ENCODE measurements at regions not wholly inside any gene's neighbourhood (a gene's known extent, or its start where the extent isn't known, plus 50 kb on each side); places are given as distances from the start of the nearest gene placed in this dataset.
"Not testable (repeated sequence)": the region's sequence is repeated elsewhere in the genome, so short reads cannot be mapped to it uniquely, and the experiment has no call there.

- no peak for DNase-seq
Observed at GRCh38 chr3:80424951-80425350, 657.2 kb upstream of the ROBO1 start.

DNA sequence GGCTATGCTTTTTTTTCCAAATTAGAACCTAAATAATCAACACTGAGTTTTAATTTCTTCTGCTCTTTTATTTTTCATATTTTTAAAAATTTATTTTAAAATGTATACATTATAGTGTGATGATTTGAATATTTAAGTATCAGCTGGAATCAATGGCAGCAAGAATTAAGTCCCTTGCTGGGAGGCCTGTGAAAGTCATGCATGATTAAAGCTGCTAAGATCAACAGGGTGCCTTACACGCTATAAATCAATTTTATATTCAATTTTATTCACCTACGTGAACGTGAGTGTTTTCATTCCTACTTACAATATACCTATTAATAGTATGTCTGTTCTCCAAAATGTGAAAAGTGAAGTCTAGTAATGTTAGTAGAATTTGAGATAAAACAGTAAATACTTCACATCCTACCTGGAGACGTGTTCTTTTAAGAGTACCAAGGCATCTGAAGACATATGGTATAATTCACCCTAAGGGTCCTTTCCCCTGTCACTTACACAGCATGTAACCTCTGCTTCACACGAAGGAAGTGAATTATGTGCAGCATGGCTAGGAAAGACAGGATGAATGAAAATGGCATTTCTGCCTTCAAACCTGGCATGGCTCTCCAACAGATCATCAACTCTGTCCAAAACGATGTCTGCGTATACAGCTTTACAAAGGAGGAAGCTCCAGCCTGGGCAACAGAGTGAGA is 640.4 kb upstream of the ROBO1 start:
- DNase-seq = no peak

DNA sequence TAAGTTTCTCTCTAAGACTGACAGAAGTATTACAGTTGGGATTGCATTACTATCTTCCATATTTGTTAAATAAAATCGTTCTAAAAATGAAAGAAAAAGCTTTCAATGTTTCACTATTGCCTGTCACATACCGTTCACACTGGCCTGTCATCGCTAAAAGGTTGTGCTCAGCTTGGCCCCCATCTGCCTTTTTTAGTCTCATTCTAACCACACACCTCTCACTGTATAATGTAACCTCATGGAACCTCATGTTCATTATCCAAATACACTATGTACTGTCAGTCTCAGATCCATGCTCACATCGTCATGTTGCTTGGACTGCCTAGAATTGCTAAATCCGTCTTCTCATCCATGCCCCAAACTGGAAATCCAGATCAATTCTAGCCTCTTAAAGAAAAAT is 637.8 kb upstream of the ROBO1 start:
- DNase-seq = no peak

GRCh38 chr3:80395023-80395422 is 627.2 kb upstream of the ROBO1 start:
- no peak for DNase-seq

DNA sequence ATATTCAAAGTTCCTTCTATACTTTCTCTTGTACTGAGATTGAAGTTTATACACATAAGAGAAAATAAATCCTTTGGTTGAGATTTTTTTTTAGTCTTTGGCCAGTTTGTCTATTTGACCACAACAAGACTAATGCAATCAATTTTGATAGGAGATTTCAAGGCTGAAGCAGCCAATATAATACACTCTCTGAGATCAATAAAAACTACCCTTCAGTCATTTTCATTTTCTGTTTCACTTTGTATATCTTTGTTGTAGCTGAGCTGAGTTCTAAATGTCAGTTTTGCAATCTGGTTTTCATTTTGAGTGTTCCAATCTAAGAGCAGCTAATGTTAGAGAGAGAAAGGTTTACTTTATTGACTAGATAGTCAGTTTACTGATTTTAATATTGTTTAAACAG is 623.8 kb upstream of the ROBO1 start:
- DNase-seq = no peak

GRCh38 chr3:80384811-80385210 is 617.0 kb upstream of the ROBO1 start:
- DNase-seq = no peak

DNA sequence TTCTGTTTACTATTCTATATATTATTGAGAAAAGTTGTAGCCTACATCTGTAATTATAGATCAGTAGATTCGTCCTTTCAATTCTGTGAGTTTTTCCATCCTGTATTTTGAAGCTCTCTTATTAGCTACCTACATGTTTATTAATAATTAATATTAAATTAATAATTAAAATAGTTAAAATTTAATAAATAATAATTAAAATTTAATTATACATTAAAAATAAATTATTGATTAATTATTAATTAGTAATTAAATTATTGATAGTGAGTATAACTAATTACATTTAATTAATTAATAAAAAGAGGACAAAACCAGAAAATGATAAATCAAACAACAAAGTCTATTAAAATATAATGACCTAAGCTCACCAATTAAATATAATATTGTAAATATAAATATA is 606.6 kb upstream of the ROBO1 start:
- no peak for DNase-seq

DNA sequence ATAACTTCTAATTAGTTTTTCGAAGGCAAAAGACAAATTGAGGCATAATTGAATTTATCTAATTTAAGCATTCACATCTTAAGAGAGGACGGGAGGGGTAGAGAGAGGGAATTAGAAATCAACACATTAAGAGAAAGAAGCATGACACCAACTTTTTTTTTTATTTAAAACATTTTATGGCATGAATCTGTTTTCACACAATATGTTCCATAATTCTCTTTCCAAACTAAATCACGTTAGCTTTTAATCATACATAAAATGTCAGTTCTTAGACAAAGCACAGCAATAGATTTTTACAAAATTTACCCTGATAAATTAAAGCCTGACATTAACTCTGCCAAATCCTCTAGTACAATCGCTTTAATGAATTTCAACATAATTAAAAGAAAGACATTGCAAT is 600.8 kb upstream of the ROBO1 start:
- no peak for DNase-seq

DNA sequence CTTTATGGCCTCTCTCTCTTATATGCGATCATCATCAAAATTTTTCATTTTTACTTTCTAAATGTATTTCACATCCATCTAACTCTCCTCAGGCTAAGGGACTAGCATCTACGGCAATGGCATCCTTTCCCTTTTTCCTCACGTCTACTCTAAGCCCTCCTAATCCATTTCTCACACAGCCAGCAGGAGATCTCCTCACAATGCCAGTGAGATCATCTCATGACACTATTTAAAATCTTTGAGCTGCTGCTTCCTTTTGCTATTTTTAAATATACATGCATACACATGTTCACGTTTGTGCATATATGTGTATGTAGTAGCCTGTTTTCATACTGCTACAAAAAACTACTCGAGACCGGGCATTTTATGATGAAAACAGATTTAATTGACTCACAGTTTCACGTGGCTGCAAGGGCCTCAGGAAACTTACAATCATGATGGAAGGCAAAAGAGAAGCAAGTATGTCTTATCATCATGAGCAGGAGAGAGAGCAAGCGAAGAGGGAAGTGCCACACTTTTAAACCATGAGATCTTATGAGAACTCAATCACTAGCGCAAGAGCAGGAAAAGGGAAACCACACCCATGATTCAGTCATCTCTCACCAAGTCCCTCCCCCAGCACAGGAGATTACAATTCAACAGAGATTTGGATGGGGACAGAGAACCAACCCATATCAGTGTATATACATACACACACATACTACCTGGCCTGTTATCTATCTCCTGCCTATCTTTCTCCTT is 599.2 kb upstream of the ROBO1 start:
- DNase-seq = no peak

DNA sequence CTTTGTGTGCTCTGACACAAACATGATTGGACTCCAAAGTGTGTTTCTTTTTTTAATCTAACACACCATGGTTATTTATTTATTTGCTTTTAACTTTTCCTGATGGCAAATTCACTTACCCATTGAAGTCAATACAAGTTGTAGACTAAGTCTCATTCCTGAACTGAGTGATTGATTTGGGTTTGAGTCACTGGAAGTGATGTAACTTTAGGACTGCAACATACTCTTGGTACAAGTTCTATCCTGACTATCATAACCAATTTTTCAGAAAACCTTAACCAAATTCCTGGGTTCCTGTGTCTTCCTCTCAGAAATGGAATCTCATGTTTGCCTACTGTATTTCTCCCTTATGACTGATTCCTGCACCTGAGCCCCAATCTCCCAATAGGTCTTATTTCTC is 590.0 kb upstream of the ROBO1 start:
- DNase-seq = no peak

DNA sequence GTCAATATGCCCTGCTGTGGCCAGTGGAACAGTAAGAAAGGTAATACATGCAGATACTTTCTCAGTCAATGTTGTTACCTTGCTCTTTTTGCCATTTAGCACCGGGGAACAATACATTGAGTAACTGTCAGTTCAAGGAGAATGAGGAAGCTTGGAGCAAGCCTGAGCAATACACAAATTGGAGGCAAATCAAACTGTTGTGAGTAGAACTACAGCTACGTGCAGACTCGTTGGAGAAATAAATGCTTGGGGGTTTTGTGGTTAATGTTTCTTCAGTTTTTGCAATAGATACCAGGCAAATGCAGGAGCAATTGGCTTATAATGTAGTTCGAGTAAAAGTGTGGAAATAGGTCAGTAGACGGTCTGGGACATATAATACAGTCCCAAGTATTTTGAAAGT is 587.3 kb upstream of the ROBO1 start:
- DNase-seq = no peak

DNA sequence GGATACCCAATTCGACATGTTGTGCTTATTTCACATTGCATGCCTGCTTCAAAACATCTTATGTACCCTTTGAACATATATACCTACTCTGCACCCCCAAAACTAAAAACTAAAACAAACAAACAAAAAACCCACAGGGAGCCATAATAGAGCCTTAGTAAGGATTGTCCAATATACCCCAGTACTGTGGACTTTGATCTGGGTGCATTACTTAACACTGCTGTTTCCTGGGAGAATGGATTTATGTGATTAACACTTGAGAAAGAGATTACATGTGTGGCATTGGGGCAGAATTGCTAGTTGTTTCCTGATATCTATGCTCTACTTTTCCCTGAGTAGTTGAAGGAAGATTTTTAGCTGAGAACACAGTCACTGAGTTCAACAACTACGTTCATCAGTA is 583.4 kb upstream of the ROBO1 start:
- DNase-seq = no peak

DNA sequence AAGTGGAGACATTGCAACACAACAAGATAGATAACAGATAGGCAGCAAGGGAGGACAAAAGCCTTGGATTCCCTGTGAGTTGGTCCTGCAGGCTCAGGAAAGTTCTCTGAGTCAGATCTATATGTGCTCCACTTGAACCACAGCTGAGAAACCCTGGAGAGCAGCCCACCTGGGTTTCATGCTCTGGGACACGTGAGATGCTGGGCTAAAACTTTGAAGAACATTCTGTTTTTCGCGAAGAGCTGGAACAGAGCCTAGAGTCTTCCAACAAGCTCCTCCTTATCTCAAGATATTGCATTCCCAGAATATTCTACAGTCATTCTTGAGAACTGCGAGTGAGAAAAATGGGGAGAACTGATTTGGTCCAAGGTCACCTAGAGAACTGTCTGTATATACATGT is 583.0 kb upstream of the ROBO1 start:
- no peak for DNase-seq

GRCh38 chr3:80338366-80338765 is 570.6 kb upstream of the ROBO1 start:
- no peak for DNase-seq

GRCh38 chr3:80334534-80334933 is 566.7 kb upstream of the ROBO1 start:
- no peak for DNase-seq

- no peak for DNase-seq
Observed at GRCh38 chr3:80331494-80332170, 563.8 kb upstream of the ROBO1 start.

- DNase-seq = not testable (repeated sequence)
Observed at GRCh38 chr3:80314541-80314940, 546.7 kb upstream of the ROBO1 start.

GRCh38 chr3:80308637-80309036 is 540.8 kb upstream of the ROBO1 start:
- DNase-seq = no peak

GRCh38 chr3:80307844-80308243 is 540.0 kb upstream of the ROBO1 start:
- no peak for DNase-seq

DNA sequence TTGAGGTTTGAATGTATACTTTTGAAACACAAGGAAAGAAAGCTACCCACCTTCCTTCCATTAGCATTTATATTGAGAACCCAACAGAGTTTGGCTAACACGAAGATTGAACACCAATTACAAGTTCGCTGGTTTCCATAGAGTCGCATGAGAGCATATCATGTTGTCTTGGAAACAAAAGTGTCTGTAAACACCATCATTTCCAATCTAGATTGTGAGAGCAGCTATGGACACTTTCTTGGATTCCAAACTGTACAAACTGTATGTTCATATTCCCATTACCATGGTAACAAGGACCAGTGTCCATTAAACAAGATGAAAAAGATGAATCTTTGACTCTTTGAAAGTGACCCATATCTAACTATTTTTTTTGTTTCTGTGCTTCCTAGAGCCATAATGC is 529.9 kb upstream of the ROBO1 start:
- DNase-seq = no peak

DNA sequence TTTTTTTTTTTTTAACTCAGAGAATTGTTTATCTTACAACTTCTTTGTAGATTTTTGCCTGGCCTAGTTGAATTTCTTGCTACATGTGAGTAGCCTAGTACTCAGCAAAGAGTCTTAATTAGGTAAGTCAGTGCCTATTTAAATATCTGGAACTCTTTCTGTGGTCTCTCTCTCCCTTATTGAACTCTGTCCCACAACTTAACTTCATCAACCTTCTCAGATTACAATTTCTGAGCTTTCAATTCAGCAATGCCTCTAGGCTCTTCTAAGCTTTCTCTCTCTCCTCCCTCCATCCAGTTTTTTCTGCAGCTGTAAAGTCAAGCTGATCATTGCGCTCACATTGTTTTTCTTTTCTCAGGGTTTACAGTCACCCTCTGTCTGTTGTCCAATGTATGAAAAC is 517.6 kb upstream of the ROBO1 start:
- no peak for DNase-seq

- DNase-seq = no peak
Observed at GRCh38 chr3:80283783-80284182, 516.0 kb upstream of the ROBO1 start.

DNA sequence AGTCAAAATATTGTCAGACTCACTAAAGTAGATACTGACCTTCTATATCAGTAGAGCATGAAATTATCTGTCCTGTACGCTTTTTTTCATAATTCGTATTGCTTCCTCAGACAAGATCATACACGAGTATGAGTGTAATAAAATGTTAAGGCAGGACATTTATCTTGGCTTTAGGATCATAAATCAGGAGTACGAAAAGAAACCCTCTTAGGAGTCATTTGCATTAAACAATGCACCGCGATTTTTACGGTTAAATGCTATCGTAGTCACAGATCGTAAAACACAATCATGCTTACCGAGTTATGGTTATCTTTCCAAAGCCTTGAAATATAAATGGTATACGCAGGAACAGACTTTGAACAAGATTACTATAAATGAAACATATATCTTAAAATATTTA is 510.3 kb upstream of the ROBO1 start:
- no peak for DNase-seq

- no peak for DNase-seq
Observed at GRCh38 chr3:80275120-80275519, 507.3 kb upstream of the ROBO1 start.
